ENCODE measurements at regions not wholly inside any gene's neighbourhood (a gene's known extent, or its start where the extent isn't known, plus 50 kb on each side); places are given as distances from the start of the nearest gene placed in this dataset.

DNA sequence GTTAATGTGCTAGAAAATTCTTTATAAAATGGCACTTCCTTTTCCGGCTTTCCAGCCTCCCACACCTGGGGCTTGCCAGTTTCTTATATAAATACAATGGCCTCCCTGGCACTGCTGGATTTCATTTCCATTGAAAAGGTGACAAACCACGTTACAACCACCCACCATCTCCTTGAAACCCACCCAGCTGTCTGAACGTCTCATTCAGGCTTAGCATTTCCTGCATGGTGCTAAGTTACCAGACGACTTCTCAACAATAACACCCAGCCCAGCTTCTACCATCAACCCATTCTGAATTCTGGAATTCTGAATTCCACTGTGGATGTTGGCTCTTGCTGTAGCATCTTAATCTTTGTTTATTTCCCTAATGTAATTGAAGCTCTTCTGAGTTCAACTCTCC, 499.8 kb upstream of the CELF2 start:
- no peak for DNase-seq

DNA sequence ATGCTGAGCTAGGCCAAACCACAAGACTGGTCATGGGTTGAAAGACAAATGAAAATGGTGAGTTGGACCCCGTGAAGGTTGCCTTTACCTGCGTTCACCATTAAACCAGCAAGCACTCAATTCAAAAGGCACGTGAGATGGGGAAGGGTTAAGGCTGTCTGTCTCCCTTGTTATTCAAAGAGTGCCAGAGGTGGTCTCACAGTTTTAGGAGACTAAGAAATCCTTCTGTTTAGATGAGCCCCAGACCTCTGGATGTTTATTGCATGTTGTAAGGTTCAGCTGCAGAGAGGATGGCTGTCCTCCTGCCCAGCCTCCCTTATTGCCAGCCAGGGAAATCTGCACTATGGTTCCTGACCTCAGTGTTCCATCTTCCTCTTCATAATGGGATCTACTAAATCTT, 498.0 kb upstream of the CELF2 start:
- no peak for DNase-seq

DNA sequence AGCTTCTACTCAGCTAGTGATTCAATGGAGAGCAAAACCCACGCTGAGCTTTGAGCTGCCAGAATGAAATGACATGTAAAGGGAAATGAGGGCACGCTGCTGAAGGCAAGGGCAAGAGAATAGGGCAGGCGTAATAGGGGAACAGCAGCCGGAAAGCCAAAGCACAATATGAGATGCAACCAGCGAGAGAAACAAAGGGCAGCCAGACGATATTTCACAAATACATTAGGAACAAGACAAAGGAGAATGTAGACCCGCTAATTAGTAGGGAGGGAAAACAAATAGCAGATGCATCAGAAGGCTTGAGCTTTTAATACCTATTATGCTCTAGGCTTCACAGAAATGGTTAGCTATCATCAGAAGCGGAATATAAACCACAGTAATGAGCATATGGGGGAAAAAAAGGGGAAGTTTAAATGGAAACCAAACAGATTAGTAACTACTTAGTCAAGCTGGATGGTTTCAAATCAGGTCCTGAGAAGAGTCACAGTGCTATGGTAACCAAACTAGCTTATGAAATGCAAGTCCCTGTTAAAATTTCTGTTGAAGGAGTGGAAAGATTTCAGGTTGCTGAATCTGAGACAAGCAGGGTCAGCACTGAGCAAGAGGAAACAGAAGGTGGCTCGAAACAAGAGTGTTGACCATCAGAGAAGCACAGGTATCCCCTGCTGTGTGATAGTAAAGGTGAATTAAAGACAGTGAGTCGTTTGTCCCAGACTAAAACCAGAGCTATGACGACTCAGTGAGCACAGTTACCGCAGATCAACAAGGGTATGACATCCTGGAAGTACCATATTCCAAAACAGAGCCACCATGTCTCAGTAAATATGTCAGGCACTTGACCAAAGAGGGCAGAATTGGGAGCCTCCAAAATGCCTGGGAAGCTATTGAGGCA, 496.9 kb upstream of the CELF2 start:
- DNase-seq = no peak

DNA sequence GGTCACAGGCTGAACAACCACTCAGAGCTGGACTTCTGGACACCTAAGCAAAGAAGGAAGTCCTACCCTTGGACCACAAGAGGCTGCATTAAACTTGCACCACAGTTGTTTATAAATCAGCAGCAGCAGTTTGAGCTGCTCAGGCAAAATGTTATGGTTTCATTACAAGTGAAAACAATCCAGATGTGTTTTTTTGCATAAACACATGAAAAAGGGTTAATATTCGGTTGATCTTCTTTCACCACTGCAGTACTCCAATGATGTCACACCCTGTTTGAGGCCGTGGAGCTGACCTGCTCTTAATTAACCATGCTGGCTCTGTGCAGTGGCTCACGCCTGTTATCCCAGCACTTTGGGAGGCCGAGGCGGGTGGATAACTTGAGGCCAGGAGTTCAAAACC, 490.8 kb upstream of the CELF2 start:
- no peak for DNase-seq

DNA sequence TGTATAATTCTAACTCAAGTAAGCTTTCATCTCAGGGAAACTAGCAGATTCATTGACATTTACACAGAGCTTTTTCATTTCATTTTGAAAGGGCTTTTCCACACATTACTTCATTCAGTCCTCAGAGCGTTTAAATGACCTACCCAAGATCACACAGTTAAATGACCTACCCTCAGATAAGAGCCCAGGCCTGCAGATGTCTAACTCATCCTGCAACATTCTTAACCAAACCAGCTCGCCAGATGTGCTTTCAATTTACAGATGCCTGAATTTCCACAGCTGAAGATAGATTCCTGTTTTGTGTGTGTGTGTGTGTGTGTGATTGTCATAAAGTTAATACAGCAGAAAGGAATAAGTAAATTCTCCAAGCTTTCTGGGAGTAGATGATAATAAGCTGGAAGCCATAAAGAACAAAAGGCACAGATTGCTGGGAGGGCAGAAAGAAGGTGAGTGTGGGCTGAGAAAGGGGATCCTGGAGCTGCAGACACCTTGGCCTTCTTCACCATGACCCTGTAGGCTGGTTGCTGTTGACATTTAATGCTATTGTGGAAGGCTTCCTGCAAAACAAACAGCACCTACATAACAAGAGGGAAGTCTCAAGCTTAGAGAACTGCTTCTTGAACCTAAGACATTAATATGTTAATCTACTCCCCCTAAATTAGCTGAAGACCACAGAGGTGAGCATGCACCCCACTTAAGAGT, 489.7 kb upstream of the CELF2 start:
- no peak for DNase-seq

DNA sequence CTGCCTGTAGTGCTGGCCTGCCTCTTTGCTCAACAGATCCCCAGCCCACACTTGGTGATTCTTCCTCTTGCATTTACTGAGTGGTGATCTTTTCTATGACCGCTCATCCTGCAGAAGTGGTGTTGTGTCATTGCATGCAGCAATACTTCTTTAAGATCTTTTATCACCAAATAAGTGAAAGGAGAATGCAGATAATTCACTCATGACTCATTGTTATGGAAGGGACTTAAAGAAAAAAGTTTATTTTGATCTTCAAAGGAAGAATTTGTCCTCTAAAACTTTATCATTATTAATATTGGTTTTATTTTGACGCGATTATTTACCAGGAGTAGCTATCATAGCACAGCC, 489.1 kb upstream of the CELF2 start:
- DNase-seq = no peak

DNA sequence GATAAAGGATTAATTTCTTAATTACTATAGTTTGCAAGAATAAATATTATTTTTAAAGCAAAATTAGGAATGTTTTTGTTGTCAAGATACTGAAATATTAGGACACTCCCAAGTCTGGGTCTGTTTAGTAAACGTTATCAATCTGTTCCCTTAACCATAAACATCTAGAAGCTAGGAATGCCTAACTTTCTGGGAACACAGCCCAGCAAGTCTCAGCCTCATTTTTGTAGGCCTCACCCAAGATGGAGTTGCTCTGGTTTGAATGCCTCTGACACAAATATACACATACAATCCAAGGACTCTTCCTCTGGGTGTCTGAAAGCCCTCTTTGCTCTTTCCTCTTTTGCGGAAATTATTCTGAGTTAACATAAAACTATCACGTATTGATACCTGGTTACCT, 487.4 kb upstream of the CELF2 start:
- no peak for DNase-seq

DNA sequence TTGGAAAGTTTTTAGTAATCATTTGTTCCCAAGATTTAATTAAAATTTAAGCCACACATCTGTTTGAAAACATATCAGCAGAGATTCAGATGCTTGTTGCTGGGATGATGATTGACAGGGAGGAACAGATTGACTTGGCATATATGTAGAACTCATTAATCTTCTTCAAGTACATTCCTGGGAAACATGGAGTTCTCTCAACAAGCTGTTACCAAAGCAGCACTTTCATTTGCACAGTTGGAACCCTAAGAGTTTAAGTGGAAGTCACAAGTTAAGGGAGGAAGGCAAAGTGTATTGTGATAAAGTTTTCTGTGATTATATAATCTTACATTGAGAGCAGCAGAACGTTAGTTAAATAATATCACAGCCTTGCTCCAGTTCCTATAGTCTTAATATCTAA, 485.4 kb upstream of the CELF2 start:
- DNase-seq = no peak

DNA sequence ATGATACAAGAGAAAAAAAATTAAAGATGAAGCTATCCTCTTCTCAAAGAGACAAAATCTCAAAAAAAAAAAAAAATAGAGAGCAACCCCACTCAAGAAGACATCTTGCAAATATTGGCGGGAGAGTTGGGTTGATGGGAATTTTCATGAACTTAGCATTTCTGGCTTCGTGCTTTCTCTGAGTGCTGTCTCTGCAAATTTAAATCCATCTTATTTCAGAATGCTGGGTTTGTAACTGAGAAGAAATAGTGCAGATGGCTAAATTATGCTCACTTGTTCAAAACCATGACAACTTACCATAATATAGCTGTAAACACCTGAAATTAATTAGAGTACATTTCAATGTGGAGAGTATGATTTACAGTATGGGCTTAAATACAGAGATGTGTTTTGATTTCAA, 484.8 kb upstream of the CELF2 start:
- no peak for DNase-seq

DNA sequence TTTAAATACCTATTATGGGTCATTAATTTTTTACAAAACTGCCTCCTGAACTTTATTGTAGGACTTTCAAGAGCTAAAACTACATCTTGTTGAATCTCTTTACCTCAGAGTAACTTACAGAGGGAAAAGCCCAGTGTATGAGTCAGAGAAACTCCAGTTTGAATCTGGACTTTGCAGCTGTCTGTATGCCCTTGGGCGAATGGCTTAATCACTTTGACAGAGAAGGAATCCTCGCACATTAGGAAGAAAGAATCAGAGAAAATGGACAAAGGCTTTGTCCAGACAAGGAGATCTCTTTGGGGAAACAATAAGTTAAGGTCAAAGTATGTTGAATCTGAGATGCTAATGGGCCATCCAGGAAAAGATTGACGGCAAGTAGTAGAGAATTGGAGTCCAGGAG, 484.2 kb upstream of the CELF2 start:
- no peak for DNase-seq

DNA sequence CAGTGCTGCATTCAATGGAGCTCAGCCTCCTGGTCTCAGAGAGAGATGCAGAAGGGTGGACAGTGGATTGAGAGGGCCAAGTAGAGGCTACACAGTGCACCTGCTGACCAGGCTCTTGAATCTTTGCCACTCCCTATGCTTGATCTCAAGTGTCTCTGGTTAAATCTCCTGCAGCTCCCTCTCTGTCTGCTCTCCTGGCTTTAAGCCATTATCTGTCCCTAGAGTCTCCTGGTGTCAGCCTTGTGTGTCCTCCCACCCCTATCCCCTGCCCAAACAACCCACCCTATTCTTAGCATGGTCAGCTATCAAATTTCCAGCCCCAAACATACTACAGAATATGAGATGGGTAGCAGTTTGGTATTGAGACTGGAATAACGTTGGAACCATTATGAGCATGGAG, 479.3 kb upstream of the CELF2 start:
- DNase-seq = no peak

DNA sequence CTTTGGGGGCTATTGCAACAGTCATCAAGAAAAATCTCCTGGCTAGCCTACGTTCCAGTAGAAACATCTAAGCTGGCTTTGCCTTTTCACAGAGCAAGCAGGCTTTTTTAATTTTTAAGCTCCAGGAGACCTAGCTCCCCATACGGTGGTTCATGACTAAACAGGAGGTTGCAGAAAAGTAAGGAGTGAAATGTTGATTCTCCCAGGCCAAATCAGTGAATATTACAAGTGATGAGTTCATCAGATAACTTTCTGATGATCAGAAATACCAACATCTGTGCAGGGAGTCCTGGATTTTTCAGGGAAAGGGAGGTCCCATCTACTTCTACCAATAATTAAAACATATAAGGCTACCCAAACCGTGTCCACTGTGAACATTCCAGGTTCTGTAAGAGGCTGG, 477.3 kb upstream of the CELF2 start:
- no peak for DNase-seq

DNA sequence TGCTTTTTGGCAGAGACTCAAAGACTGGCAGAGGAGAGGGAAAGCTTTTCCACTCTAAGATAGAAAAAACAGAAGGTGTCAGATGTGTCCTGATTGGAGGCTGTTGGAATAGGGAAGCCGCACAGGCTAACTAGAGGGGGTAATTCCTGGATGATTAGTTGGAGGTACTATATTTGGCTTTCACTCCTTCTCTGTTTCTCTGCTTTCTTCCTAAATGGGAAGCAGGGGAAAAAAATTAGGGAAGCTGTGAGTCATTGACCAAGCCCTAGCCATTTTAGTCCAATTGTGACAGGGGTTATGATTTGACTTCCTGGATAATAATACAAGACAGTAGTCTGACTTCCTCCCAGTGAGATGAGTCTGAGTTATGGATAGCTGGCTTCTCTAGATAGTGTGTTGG, 475.2 kb upstream of the CELF2 start:
- no peak for DNase-seq

DNA sequence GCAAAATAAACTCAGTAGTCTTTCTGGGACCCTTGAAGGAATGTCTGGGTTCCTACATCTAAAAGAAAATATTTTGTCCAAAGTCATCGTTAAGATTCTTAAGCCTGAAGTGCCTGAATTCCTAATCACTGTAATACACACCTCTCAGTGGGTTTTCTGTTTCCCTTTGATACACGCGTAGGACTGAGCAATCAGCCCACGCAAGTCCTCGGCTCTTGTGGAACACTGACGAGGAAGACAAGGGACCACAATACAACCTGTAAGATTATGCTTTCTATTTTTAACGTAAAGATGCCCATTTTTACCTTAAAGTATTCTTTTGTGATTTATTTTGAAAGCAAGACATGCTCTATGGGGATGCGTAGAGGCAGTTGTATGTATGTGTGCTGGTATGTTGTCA, 472.8 kb upstream of the CELF2 start:
- DNase-seq = no peak

DNA sequence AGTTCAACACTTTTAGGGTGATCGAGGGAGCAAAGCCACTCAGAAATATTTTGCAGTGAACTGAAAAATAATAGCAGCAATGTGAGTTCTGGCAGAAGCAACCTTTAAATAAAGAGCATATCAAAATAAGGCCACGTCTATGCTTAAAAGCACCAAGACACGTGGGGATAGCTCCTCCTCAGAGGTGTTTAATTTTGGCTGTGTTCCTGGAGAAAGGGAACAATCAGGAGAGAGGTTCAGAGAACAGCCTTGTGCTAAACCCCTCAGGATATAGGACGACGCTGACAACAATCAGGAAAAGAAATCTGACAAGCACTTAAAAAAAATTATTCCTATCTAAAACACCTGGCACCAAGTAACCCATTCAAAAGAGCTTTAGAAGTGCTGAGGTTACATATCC, 471.9 kb upstream of the CELF2 start:
- DNase-seq = no peak

DNA sequence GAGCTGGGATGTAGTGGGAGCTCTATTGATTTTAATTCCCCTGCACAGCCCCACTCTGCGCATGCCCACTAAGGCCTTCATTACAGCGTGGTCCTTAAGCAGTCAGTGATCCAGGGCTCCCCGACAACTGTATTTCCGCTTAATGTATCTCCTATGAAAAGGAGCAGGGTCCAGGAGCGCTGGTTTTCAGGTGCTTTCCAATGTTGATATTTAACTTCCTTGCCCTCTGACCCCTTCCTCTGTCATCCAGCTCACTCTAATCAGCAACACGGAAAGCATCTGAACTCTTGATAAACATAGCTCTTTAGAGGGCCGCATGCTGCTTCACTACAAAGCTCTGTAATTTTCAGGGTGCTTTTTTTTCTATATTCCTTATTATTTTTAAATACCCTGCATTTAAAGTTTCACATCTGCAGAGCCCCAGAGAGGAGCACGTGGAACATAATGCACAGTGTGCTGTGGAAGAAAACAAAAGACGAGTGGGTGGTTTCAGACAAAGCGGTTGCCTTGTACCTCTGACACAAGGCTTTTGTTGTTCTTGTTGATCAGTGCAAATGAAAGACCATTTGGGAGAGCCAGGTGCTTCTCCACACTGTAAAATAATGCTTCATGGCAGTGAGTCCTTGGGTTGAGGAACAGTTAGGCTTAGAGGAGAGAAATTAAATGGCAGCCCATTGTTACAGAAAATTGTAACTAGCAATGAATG, 465.9 kb upstream of the CELF2 start:
- no peak for DNase-seq

DNA sequence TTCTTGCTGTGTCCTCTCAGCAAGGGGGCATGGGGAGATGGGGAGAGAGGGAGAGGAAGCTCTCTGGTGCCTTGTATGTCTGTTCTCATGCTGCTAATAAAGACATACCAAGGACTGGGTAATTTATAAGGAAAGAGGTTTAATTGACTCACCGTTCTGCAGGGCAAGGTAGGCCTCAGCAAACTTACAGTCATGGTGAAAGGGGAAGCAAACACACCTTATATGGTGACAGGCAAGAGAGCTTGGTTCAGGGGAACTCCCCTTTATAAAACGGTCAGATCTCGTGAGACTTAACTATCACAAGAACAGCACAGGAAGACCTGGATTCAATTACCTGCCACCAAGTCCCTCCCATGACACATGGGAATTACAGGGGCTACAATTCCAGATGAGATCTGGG, 464.7 kb upstream of the CELF2 start:
- no peak for DNase-seq

DNA sequence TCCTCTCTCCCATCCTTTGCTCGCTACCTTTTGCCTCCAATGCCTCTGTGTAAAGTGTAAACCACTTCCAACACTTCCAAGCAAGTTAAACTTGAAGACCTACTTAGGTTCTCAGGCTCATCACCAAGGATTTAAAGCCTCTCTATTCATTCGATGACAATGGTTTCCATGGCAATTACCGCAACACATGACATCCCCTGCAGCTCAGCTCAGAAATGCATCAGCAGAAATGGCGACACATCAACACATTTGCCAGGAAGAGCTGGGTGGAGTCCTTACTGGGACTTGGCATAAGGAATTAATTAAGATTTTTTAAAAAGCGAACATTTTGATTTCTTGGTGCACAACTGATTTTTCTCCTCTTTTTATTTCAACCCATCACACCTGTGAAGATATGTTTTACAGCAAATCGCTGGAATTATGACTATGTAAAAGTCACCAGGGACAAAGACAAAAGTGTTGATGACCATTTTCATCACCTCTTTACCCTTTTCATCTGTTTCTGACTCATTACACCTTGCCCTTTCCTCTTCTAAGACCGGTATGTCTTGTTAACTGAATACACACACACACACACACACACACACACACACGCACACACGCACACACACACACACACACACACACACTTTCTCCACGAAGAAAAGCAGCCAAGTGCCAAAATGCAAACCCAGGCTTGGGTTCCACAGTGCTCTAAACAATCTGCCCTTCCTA, 453.4 kb upstream of the CELF2 start:
- no peak for DNase-seq

DNA sequence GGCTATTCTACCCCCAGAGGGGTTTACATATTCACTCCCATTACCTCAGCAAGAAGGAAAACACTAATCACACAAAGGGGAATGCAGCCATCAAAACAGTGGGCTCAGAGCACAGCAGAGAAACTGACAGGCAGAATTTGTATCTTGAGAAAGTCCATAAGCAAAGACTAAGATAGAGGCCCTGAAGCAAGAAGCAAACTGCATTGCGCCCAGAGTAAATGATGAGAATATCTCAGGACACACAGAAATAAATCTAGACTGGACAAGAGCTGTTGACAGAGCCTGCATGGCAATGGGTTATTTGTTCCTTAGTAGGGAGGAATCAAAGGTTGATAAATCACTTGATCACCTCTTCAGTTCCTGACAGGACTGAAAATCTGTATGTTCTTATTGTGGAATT, 440.7 kb upstream of the CELF2 start:
- DNase-seq = no peak

DNA sequence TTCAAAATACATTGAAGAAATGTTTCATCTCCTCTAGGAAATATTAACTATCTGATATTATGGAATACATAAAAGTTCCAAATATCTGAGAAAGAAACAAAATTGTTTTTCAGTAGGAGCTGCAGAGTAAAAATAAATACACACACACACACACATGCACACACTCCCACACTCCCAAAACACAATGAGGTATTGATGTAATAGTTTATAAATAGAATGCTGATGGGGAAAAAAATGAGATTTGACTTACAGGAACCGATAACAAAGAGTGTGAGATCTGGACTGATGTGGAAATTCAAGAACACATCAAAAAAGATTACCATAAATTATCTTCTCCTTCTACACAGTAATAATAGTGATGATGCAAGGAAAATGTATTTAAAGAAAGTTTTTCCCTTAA, 438.0 kb upstream of the CELF2 start:
- no peak for DNase-seq

DNA sequence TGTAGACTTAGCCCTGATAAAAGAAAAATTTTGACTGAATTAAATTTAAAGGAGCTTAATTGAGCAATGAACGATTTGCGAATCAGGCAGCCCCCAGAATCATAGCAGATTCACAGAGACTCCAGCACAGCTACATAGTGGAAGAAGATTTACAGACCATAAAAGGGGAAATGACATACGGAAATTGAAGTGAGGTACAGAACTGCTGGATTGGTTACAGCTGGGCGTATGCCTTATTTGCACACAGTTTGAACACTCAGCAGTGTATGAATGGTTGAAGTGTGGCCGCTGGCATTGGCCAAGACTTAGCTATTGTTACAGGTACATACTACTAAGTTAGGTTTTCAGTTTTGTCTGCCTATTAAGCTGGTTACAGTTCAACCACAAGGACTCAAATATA, 433.5 kb upstream of the CELF2 start:
- DNase-seq = no peak

DNA sequence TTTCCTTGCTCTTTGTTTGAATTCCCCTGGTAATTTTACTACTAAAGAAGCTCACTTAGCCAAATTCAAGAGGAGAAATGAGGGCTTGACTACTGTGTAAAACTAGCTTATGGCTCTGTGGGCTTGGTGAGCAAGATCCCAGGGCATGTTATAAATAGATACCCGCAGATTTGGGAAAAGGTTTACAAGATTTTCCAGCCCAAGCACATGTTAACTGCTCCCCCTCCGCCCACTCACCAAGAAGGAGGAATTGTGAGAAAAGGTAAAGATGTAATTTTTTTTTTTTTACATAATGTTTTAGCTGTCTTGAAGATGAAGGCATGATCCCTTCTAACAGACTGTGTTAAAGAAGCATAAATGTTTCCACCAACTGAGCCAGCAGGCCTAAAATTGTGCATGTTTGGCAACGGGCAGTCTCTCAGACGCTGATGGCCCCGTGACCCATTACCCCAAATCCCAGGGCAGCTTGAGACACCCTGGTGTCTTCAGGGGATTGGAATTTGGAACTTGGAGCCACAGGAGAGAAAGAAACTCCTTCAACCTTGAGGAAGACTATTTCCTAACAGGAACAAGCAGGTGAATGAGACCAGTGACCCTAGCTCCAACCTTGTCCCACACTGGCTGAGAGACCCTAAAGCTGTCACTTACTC, 429.8 kb upstream of the CELF2 start:
- no peak for DNase-seq

Data from CD4-positive, alpha-beta T cell treated with Interferon alpha-2 for 1 hour (primary cell).